ENCODE measurements at regions not wholly inside any gene's neighbourhood (a gene's known extent, or its start where the extent isn't known, plus 50 kb on each side); places are given as distances from the start of the nearest gene placed in this dataset.
"Not testable (repeated sequence)": the region's sequence is repeated elsewhere in the genome, so short reads cannot be mapped to it uniquely, and the experiment has no call there.

DNA sequence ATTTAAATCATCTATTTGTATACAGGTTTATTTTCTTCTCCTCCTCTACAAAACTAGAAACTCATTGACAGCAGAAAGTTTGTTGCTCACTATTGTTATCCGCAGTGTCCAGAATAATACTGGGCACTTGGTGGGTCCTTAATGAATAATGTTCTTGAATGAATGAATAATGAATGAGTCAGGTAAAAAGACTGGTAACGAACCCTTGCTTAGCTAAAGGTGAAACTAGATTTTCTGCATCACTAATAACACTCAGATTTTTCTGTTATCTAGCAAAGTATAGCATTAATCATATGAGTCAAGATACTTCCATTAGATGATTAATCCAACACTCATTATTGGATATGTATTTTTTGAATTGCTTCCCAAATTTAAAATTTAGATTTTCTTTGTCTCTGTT, 953.2 kb downstream of the SORCS3 start:
- DNase-seq (ENCODE audit: insufficient read length) (no peak), FAIRE-seq (no peak)
- TF ChIP-seq POLR2AphosphoS5 (IDR thresholded peaks at IDR 0.05; ENCODE audit: low read depth, low read length) (no peak), POLR2A (IDR thresholded peaks at IDR 0.05; ENCODE audit: low read depth, low read length) (no peak), TAF1 (IDR thresholded peaks at IDR 0.05; ENCODE audit: borderline replicate concordance, low read depth, low read length) (no peak)

DNA sequence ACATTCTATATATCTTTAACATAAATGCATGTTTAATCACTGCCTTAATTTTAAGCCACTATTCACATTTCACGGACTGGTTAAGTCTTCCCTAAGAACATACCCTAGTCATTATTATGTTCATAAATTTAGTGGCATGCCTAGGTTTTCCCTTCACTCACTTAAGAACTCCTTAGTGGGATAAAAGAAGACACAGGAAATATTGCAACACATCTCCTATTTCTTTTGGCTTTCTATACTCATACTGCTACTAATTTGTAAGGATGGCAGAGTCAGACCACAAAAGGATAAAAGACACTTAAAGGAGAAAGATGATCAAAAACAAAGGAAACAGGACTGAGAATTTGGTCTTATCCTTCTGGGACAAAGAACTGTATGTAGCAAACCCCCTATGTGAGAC, 951.4 kb downstream of the SORCS3 start:
- TF ChIP-seq POLR2AphosphoS5 (IDR thresholded peaks at IDR 0.05; ENCODE audit: low read depth, low read length): no peak
- no peak for TF ChIP-seq TAF1 (IDR thresholded peaks at IDR 0.05; ENCODE audit: borderline replicate concordance, low read depth, low read length)
- TF ChIP-seq POLR2A (IDR thresholded peaks at IDR 0.05; ENCODE audit: low read depth, low read length): no peak
- FAIRE-seq: no peak
- DNase-seq (ENCODE audit: insufficient read length): no peak

DNA sequence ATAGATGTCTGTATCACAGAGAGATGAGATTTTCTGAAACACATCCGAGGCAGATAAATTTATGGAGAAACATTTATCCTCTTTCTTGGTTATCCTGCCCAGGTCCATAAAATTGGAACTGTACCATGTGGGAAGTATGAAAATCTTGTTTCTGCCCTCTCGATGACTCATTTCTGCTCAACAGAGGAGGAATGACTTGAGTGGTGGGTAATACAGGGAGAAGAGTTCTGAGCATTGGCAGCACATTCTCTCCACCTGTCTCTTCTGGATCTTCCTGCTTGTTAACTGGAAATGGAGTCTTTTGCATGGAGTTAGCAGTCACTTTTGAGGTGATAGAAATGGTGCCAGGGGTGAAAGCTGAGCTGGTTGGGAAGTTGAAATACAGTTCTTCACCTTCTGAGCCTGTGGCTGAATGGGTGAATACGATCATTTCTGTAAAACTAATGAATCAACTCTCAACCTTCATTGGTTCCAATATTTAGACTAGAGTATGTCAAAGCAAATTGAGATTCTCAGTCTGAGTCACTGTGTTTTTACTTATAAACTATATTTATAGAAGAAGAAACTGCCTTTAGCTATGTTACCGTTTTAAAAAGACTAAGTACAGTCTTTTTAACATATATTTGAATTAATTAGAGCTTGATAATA, 945.5 kb downstream of the SORCS3 start:
- TF ChIP-seq POLR2AphosphoS5 (IDR thresholded peaks at IDR 0.05; ENCODE audit: low read depth, low read length) (no peak), POLR2A (IDR thresholded peaks at IDR 0.05; ENCODE audit: low read depth, low read length) (no peak), TAF1 (IDR thresholded peaks at IDR 0.05; ENCODE audit: borderline replicate concordance, low read depth, low read length) (no peak)
- no peak for DNase-seq (ENCODE audit: insufficient read length)
- no peak for FAIRE-seq

DNA sequence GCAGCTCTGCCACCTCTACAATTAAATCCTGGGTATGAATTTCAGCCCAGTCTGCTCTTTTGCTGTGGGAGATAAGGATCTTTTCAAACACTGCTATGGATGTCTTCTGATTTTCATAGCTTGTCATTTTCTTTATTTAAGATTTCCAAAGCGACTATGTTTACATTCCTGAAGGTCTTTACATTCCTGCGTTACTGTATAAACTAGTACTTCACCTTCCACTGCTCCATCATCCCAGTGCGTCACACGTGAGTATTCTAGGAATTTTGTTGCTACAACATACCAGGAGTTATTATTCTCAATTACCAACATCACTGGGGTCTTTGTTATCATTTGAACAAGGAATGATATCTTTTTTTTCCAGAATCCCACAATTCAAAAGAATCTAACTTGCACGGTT, 944.7 kb downstream of the SORCS3 start:
- TF ChIP-seq TAF1 (IDR thresholded peaks at IDR 0.05; ENCODE audit: borderline replicate concordance, low read depth, low read length): no peak
- TF ChIP-seq POLR2AphosphoS5 (IDR thresholded peaks at IDR 0.05; ENCODE audit: low read depth, low read length): no peak
- TF ChIP-seq POLR2A (IDR thresholded peaks at IDR 0.05; ENCODE audit: low read depth, low read length): no peak
- DNase-seq (ENCODE audit: insufficient read length): no peak
- no peak for FAIRE-seq

DNA sequence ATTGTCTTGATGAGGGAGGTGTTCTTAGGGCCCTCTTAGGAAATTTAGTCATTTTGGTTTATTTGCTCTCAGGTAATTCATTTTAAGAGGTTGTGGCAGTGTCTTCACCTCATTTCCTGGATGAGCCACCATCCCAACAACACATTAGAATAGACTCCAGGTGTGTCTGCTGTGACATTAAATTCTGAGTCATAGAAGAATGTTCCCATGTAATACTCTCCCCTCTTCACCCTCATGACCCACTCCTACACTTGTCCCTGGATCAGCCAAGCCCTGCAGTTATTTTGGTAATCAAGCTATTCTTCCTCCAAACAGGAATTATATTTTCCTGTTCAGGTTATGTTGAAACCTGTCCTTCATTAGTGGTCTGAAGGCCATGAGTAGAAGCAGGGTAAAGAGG, 944.1 kb downstream of the SORCS3 start:
- no peak for DNase-seq (ENCODE audit: insufficient read length)

DNA sequence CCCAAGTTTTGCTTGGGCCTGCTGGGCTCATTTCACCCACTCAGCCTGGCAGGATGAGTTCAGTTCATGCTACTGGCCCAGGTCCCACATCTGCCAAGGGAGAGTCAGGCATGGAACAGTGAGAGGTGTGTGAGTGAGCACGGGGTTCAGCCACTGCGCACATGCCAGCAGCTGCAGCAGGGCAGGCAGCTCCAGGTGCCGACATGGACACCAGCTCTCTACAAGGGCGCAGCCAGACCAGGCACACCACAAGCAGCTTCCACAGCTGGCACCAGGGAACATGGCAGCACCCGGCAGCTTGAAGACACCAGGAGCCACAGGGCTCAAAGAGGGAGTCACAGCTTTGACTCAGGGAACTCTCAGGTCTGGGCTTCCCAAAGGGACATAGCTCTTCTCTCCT, 938.0 kb downstream of the SORCS3 start:
- TF ChIP-seq POLR2AphosphoS5 (IDR thresholded peaks at IDR 0.05; ENCODE audit: low read depth, low read length) (no peak), POLR2A (IDR thresholded peaks at IDR 0.05; ENCODE audit: low read depth, low read length) (no peak), TAF1 (IDR thresholded peaks at IDR 0.05; ENCODE audit: borderline replicate concordance, low read depth, low read length) (no peak)
- FAIRE-seq: no peak
- no peak for DNase-seq (ENCODE audit: insufficient read length)

More for the DNA sequence above, 944.1 kb downstream of the SORCS3 start:
- FAIRE-seq: no peak
- TF ChIP-seq POLR2AphosphoS5 (IDR thresholded peaks at IDR 0.05; ENCODE audit: low read depth, low read length) (no peak), POLR2A (IDR thresholded peaks at IDR 0.05; ENCODE audit: low read depth, low read length) (no peak), TAF1 (IDR thresholded peaks at IDR 0.05; ENCODE audit: borderline replicate concordance, low read depth, low read length) (no peak)

DNA sequence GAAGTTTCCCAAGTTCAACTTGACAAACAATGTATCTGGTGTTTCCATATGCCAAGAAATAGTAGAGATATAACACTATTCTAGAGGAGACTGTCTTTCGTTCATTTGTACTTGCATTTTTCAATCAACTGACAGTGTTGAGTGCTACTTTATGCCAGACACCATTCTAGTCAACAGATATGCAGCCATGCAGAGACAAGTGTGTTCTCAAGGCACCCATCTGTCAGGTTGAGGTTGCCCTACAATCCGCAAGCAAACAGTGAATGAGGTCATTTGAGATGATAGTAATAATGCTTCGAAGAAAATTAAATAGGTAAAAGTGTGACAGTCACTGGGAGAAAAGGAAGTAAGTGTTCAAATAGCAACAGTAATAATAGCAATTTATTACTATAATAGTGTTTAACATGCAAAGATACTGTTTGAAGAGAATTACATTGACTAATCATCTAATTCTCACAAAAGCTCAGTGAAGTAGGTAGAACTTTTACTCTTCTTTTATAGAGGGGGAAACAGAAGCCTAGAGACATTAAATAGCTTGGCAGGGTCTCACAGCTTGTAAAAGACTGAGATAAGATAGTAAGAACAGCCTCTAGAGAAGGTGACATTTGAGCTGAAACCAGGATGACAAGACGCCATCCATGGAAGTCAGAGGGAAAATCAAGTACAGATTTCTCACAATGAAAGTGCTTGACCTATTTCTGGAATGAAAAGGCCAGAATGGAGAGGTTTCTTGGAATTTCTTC, 936.9 kb downstream of the SORCS3 start:
- DNase-seq (ENCODE audit: insufficient read length): no peak
- FAIRE-seq: no peak

DNA sequence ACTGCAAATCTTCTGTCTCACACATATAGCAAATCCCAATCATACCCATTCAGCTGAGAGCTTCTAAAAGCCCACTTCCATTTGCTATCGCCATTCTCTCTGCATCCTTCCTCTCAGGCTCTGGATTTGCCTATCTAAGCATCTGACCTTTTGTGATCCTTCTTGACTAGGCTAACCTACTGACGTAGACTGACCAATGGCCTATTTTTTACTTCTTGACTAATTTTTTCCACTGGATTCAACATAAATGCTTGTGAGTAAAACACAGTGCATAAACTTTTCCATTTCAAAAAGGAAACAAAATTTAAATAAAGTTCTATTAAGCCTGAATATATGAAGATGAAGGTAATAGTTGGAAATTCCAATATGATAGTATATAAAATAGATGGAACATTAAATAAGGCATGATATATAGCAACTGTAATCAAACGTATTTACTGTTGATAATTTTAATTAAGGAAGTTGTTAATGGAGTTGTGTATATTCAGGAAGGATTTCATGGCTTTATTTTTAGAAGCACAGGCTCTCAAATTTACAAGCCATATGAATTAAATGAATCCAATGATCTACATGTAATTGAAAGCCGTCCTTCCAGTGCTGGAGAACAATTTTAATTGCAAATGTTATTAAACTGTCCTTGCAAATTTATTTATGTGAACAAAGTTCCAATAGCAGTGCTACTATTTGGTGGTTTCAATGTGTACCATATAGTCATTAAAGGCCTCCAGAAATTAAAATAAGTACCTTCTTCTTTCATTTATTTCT, 918.4 kb downstream of the SORCS3 start:
- FAIRE-seq: no peak

More for the DNA sequence above, 936.9 kb downstream of the SORCS3 start:
- TF ChIP-seq POLR2AphosphoS5 (IDR thresholded peaks at IDR 0.05; ENCODE audit: low read depth, low read length): no peak
- TF ChIP-seq POLR2A (IDR thresholded peaks at IDR 0.05; ENCODE audit: low read depth, low read length): no peak
- TF ChIP-seq TAF1 (IDR thresholded peaks at IDR 0.05; ENCODE audit: borderline replicate concordance, low read depth, low read length): no peak

DNA sequence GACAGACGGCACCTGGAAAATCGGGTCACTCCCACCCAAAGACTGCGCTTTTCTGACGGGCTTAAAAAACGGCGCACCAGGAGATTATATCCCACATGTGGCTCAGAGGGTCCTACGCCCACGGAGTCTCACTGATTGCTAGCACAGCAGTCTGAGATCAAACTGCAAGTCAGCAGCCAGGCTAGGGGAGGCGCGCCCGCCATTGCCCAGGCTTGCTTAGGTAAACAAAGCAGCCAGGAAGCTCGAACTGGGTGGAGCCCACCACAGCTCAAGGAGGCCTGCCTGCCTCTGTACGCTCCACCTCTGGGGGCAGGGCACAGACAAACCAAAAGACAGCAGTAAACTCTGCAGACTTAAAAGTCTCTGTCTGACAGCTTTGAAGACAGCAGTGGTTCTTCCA, 909.4 kb downstream of the SORCS3 start:
- FAIRE-seq; DNase-seq (ENCODE audit: insufficient read length): not testable (repeated sequence)

More for the DNA sequence above, 918.4 kb downstream of the SORCS3 start:
- TF ChIP-seq TAF1 (IDR thresholded peaks at IDR 0.05; ENCODE audit: borderline replicate concordance, low read depth, low read length) (no peak), POLR2AphosphoS5 (IDR thresholded peaks at IDR 0.05; ENCODE audit: low read depth, low read length) (no peak), POLR2A (IDR thresholded peaks at IDR 0.05; ENCODE audit: low read depth, low read length) (no peak)
- no peak for DNase-seq (ENCODE audit: insufficient read length)

DNA sequence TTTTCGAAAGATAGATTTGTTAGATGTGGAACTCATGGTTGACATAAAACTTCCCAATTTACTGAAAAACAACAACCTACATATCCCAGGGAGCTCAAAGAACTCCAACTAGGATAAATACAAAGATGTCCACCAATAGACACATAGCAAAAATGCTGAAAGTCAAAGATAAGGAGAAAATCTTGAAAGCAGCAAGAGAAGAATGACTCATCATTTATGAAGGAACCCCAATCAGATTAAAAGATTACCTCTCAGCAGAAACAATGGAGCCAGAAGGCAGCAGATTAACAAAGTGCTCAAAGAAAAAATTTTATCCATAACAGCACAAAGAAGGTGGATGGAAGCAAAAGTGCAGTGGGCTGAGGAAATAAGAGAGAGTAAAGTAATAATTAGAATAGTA, 908.6 kb downstream of the SORCS3 start:
- no peak for TF ChIP-seq TAF1 (IDR thresholded peaks at IDR 0.05; ENCODE audit: borderline replicate concordance, low read depth, low read length)
- no peak for TF ChIP-seq POLR2A (IDR thresholded peaks at IDR 0.05; ENCODE audit: low read depth, low read length)
- TF ChIP-seq POLR2AphosphoS5 (IDR thresholded peaks at IDR 0.05; ENCODE audit: low read depth, low read length): no peak
- no peak for DNase-seq (ENCODE audit: insufficient read length)
- FAIRE-seq: no peak

DNA sequence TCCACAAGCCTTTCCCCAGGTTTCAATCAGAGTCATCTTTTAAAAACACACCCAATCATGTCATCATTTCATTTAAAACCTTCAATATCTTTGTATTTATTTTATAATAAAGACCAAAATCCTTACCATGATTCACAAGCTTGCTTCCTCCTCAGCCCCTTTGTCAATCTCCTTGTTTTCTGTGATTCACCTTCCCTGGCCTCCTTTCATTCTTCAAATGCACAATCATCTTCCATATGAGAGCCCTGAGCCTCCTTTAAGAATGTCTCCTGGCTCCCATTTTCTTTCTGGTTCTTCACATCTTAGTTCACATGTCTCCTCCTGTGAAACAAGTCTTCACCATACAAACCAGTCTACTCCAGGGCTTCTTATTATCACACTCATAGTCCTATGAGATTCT, 904.0 kb downstream of the SORCS3 start:
- FAIRE-seq (no peak), DNase-seq (ENCODE audit: insufficient read length) (no peak)
- TF ChIP-seq POLR2A (IDR thresholded peaks at IDR 0.05; ENCODE audit: low read depth, low read length) (no peak), POLR2AphosphoS5 (IDR thresholded peaks at IDR 0.05; ENCODE audit: low read depth, low read length) (no peak), TAF1 (IDR thresholded peaks at IDR 0.05; ENCODE audit: borderline replicate concordance, low read depth, low read length) (no peak)

All from GM12892 (cell line).